Erythroblast (primary cell): ENCODE measurements at regions not wholly inside any gene's neighbourhood (a gene's known extent, or its start where the extent isn't known, plus 50 kb on each side); places are given as distances from the start of the nearest gene placed in this dataset.

Source experiments
- GATA1 ChIP-seq: IDR thresholded peaks from 2 replicates; pipeline ENCODE4 v1.6.1; 2011; ENCODE audit warnings: low read depth, mild to moderate bottlenecking, control low read depth, low read length, moderate library complexity
- POLR2A ChIP-seq: IDR thresholded peaks from 2 replicates; pipeline ENCODE4 v1.6.1; 2011; ENCODE audit warnings: mild to moderate bottlenecking, low read length

DNA sequence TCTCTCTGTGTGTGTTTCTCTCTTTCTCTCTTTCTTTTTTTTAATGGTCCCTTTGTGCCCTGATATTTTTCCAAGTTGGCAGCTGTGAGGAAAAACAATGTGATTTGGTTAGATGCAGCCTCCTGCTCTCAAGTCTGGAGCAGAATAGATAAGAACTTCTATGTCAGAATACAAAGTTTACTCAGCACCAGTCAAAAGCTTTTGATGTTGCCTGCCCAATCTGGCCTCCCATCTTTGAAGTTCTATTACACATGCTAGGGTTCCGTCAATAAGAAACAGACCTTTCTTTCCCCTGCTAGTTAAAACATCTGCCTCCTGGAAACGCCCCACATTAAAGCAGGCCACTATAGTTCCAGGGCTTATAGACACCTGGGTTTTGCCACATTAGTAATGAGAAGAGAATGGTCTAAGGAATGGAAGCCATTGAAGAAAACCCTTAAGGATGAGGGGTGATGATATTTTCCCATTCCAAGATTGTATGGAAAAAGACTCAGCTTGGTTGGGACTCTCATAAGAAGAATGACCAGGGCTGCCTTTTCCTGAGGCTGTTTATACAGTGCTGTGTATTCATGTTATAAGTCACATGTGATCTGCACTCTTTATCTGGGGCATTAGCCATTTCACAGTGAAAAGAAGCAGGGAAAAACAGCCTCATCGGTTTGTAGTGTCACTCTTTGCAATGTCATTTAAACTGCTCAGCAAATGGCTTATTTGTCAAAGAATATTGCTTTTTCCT, 414.7 kb upstream of the PROX1 start:
- TF ChIP-seq POLR2A (no peak), GATA1 (no peak)
